ENCODE measurements at regions not wholly inside any gene's neighbourhood (a gene's known extent, or its start where the extent isn't known, plus 50 kb on each side); places are given as distances from the start of the nearest gene placed in this dataset.

DNA sequence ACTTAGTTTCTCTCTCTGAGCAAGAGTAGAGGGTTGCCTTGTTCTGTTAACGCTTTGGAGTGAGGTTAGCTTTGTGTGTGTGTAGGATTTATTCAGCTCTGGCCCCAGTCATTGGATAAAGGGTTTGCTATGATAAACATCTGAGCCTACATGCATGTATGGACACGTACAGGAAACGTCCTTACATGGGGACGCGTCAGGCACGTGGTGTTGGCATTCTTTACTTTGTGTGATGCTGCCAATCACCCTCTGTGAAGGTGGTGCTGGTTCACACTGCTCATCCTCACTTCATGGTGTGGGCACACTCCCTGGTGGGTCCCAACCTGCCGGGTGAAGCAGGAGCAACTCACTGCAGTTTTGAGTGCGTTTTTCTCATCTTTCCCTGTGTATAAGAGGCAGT is 53.4 kb upstream of the CD93 start (continued):
- TF ChIP-seq ZBTB1 (CRISPR knock-in tag; IDR thresholded peaks at IDR 0.05; ENCODE audit: borderline replicate concordance, low read depth) (no peak), MYC (IDR thresholded peaks at IDR 0.05; ENCODE audit: low read depth, low read length) (peak; percentile 35; the same call in 1 of the 2 replicates), MYC (CRISPR knock-in tag; IDR thresholded peaks at IDR 0.05; ENCODE audit: borderline replicate concordance, low read depth) (no peak), ZNF175 (CRISPR knock-in tag; IDR thresholded peaks at IDR 0.05; ENCODE audit: low read depth) (peak; percentile 75), ZNF584 (CRISPR knock-in tag; IDR thresholded peaks at IDR 0.05; ENCODE audit: low read depth) (0 out of 2 replicates have a peak, but pooled peaks have one; percentile 32), ETV1 (tag; conservative IDR thresholded peaks at IDR 0.05; ENCODE audit: low read depth) (peak; percentile 80), PHTF2 (CRISPR knock-in tag; IDR thresholded peaks at IDR 0.05) (no peak), POLR2A (conservative IDR thresholded peaks at IDR 0.05) (0 out of 2 replicates have a peak, but pooled peaks have one; percentile 28), MECOM (CRISPR knock-in tag; IDR thresholded peaks at IDR 0.05) (peak; percentile 75; the same call in 1 of the 2 replicates), L3MBTL2 (IDR thresholded peaks at IDR 0.05) (peak; percentile 89), ZNF583 (CRISPR knock-in tag; IDR thresholded peaks at IDR 0.05) (0 out of 2 replicates have a peak, but pooled peaks have one; percentile 25), EP400 (IDR thresholded peaks at IDR 0.05) (no peak), CXXC5 (CRISPR knock-in tag; IDR thresholded peaks at IDR 0.05) (peak; percentile 82), HOXB6 (CRISPR knock-in tag; IDR thresholded peaks at IDR 0.05; ENCODE audit: borderline replicate concordance) (no peak), SMARCA4 (IDR thresholded peaks at IDR 0.05) (0 out of 2 replicates have a peak, but pooled peaks have one; percentile 22), DDX20 (tag; IDR thresholded peaks at IDR 0.05; ENCODE audit: low read depth) (peak; percentile 51; the same call in 1 of the 2 replicates)
- TF ChIP-seq, protein P1, sequence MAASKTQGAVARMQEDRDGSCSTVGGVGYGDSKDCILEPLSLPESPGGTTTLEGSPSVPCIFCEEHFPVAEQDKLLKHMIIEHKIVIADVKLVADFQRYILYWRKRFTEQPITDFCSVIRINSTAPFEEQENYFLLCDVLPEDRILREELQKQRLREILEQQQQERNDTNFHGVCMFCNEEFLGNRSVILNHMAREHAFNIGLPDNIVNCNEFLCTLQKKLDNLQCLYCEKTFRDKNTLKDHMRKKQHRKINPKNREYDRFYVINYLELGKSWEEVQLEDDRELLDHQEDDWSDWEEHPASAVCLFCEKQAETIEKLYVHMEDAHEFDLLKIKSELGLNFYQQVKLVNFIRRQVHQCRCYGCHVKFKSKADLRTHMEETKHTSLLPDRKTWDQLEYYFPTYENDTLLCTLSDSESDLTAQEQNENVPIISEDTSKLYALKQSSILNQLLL (CRISPR knock-in tag; IDR thresholded peaks at IDR 0.05; ENCODE audit: borderline replicate concordance), result no peak
- TF ChIP-seq, protein P2, sequence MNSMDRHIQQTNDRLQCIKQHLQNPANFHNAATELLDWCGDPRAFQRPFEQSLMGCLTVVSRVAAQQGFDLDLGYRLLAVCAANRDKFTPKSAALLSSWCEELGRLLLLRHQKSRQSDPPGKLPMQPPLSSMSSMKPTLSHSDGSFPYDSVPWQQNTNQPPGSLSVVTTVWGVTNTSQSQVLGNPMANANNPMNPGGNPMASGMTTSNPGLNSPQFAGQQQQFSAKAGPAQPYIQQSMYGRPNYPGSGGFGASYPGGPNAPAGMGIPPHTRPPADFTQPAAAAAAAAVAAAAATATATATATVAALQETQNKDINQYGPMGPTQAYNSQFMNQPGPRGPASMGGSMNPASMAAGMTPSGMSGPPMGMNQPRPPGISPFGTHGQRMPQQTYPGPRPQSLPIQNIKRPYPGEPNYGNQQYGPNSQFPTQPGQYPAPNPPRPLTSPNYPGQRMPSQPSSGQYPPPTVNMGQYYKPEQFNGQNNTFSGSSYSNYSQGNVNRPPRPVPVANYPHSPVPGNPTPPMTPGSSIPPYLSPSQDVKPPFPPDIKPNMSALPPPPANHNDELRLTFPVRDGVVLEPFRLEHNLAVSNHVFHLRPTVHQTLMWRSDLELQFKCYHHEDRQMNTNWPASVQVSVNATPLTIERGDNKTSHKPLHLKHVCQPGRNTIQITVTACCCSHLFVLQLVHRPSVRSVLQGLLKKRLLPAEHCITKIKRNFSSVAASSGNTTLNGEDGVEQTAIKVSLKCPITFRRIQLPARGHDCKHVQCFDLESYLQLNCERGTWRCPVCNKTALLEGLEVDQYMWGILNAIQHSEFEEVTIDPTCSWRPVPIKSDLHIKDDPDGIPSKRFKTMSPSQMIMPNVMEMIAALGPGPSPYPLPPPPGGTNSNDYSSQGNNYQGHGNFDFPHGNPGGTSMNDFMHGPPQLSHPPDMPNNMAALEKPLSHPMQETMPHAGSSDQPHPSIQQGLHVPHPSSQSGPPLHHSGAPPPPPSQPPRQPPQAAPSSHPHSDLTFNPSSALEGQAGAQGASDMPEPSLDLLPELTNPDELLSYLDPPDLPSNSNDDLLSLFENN (IDR thresholded peaks at IDR 0.05; ENCODE audit: low read depth in 2 of 2, low read length in 2 of 2), result no peak
- TF ChIP-seq, protein P3, sequence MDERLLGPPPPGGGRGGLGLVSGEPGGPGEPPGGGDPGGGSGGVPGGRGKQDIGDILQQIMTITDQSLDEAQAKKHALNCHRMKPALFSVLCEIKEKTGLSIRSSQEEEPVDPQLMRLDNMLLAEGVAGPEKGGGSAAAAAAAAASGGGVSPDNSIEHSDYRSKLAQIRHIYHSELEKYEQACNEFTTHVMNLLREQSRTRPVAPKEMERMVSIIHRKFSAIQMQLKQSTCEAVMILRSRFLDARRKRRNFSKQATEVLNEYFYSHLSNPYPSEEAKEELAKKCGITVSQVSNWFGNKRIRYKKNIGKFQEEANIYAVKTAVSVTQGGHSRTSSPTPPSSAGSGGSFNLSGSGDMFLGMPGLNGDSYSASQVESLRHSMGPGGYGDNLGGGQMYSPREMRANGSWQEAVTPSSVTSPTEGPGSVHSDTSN (CRISPR knock-in tag; IDR thresholded peaks at IDR 0.05; ENCODE audit: low read depth), result no peak
- TF ChIP-seq, protein P3 (tag; conservative IDR thresholded peaks at IDR 0.05; ENCODE audit: low read depth), result peak; percentile 34; the same call in 1 of the 2 replicates
- TF ChIP-seq, protein P4, sequence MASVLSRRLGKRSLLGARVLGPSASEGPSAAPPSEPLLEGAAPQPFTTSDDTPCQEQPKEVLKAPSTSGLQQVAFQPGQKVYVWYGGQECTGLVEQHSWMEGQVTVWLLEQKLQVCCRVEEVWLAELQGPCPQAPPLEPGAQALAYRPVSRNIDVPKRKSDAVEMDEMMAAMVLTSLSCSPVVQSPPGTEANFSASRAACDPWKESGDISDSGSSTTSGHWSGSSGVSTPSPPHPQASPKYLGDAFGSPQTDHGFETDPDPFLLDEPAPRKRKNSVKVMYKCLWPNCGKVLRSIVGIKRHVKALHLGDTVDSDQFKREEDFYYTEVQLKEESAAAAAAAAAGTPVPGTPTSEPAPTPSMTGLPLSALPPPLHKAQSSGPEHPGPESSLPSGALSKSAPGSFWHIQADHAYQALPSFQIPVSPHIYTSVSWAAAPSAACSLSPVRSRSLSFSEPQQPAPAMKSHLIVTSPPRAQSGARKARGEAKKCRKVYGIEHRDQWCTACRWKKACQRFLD (CRISPR knock-in tag; IDR thresholded peaks at IDR 0.05), result 0 out of 2 replicates have a peak, but pooled peaks have one; percentile 36
